ENCODE measurements at regions not wholly inside any gene's neighbourhood (a gene's known extent, or its start where the extent isn't known, plus 50 kb on each side); places are given as distances from the start of the nearest gene placed in this dataset.
A peak's percentile ranks its signal among the peaks of the same experiment; 100 is the strongest.
"Not testable (repeated sequence)": the region's sequence is repeated elsewhere in the genome, so short reads cannot be mapped to it uniquely, and the experiment has no call there.

GRCh38 chr5:34189752-34190411 is 146.9 kb upstream of the C1QTNF3 start:
- DNase-seq: peak; percentile 13

DNA sequence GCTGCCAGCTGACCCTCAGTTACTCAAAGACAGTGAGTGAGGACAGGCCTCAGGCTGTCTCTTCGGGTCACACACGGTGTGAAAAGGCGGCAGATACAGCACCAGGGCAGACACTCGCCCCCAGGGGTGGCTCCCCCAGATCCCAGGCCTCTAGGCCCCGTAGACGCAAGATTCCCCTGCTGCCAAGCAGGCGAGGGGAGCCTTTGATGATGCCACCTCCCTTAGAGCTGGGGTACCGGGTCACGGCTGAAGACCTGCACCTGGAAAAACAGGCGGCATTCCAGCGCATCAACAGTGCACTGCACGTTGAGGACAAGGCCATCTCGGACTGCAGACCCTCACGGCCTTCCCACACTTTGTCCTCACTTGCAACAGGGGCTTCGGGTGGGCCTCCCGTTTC is 147.5 kb upstream of the C1QTNF3 start:
- DNase-seq: peak; percentile 10

DNA sequence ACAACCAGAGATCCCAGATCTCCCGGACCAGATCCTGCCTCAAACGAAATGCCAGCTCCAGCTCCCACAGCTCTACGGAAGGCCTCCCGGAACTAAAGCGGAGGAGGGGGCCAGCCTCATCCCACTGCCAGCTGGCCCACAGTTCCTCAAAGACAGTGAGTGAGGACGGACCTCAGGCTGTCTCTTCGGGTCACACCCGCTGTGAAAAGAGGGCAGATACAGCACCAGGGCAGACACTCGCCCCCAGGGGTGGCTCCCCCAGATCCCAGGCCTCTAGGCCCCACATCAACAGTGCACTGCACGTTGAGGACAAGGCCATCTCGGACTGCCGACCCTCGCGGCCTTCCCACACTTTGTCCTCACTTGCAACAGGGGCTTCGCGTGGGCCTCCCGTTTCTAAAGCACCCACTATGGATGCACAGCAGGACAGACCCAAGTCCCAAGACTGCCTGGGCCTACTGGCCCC is 148.3 kb upstream of the C1QTNF3 start:
- peak; percentile 8 for DNase-seq

DNA sequence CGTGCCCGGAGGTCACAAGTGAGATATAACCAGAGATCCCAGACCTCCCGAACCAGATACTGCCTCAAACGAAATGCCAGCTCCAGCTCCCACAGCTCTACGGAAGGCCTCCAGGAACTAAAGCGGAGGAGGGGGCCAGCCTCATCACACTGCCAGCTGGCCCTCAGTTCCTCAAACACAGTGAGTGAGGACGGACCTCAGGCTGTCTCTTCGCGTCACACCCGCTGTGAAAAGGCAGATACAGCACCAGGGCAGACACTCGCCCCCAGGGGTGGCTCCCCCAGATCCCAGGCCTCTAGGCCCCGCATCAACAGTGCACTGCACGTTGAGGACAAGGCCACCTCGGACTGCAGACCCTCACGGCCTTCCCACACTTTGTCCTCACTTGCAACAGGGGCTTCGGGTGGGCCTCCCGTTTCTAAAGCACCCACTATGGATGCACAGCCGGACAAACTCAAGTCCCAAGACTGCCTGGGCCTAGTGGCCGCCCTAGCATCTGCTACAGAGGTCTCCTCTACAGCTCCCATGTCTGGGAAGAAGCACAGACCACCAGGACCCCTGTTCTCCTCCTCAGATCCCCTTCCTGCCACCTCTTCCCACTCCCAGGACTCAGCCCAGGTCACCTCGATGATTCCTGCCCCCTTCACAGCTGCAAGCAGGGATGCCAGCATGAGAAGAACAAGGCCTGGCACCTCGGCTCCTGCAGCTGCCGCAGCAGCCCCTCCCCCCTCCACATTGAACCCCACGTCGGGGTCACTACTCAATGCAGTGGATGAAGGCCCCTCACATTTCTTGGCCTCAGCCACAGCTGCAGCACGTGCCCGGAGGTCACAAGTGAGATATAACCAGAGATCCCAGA is 149.3 kb upstream of the C1QTNF3 start:
- DNase-seq: peak; percentile 9

DNA sequence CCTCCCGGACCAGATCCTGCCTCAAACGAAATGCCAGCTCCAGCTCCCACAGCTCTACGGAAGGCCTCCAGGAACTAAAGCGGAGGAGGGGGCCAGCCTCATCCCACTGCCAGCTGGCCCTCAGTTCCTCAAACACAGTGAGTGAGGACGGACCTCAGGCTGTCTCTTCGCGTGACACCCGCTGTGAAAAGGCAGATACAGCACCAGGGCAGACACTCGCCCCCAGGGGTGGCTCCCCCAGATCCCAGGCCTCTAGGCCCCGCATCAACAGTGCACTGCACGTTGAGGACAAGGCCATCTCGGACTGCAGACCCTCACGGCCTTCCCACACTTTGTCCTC is 149.9 kb upstream of the C1QTNF3 start:
- not testable (repeated sequence) for DNase-seq

DNA sequence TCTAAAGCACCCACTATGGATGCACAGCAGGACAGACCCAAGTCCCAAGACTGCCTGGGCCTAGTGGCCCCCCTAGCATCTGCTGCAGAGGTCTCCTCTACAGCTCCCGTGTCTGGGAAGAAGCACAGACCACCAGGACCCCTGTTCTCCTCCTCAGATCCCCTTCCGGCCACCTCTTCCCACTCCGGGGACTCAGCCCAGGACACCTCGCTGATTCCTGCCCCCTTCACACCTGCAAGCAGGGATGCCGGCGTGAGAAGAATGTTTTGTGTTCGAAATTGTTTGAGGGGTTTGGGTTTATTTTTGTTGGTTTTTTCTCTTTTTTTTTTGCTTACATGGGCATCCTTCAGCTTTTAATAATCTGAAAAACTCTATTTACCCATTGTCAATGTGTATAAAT is 150.3 kb upstream of the C1QTNF3 start:
- DNase-seq: not testable (repeated sequence)

DNA sequence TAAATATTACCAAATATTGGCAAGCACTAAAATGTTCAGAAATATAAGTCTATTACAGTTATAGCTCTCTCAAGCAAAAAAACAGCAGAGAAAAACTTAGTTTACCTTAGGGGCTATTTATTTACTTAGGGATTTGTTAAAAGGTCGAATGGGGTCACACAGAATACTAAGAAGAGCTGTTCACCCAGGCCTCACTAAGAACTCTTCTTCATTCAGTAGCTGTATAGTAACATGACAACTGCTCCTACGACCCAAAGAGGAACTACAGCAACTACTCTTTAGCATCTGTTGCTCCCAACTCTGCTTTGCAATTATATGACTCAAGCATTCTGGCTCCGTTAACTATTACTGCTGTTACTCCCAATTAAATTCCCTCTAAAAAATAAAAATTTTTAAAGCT is 150.8 kb upstream of the C1QTNF3 start:
- not testable (repeated sequence) for DNase-seq

- DNase-seq: not testable (repeated sequence)
Measured at GRCh38 chr5:34196091-34196490, 153.1 kb upstream of the C1QTNF3 start.

DNA sequence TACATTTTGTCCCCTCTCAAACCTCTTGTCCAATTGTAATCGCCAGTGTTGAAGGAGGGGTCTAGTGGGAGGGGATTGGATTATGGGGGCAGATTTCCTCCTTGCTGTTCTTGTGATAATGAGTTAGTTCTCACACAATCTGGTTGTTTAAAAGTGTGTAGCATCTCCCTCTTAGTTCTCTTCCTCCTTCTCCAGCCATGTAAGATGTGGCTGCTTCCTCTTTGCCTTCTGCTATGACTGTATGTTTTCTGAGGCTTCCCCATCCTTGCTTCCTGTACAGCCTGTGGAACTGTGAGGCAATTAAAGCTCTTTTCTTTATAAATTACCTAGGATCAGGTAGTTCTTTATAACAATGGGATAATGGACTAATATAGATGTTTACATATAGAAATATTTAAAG is 162.3 kb upstream of the C1QTNF3 start:
- not testable (repeated sequence) for DNase-seq

GRCh38 chr5:34217386-34217785 is 174.4 kb upstream of the C1QTNF3 start:
- peak; percentile 80 for DNase-seq

DNA sequence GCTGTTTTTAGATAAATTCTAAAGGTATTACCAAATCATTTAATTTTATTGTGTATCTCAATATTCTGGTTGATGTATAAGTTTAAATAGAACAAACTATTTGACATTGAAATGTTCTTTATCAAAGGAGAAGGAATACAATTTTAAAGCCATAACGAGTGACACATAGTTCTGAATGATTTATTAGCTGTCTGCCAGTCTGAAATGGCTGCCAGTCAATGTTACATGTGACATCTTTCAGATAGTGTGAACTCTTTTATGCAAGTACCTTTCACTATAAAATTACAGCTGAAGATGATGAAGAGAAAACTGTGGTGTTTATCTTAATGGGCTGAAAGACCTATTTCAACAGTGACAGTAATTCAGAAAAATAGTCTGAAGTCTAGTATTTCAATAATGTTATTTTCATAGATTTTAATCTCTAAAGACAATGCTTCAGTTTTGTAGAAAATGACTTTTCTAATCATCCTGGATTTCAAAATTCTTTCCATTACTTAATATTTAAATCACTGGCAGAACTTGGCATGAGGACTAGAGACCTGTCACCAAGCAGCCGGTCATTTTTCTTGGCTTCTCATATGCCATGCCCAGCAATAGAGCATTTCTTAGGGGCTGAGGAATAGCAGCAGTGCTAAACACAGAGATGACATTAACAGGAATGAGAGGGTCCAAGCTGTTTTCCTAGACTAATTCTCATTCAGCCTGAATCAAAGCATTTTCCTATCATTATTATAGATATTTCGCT is 178.5 kb upstream of the C1QTNF3 start:
- DNase-seq: not testable (repeated sequence)

DNA sequence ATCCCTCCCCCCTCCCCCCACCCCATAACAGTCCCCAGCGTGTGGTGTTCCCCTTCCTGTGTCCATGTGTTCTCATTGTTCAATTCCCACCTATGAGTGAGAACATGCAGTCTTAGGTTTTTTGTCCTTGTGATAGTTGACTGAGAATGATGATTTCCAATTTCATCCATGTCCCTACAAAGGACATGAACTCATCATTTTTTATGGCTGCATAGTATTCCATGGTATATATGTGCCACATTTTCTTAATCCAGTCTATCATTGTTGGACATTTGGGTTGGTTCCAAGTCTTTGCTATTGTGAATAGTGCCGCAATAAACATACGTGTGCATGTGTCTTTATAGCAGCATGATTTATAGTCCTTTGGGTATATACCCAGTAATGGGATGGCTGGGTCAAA is 180.1 kb upstream of the C1QTNF3 start:
- DNase-seq: not testable (repeated sequence)

GRCh38 chr5:34230402-34230801 is 187.4 kb upstream of the C1QTNF3 start:
- not testable (repeated sequence) for DNase-seq

DNA sequence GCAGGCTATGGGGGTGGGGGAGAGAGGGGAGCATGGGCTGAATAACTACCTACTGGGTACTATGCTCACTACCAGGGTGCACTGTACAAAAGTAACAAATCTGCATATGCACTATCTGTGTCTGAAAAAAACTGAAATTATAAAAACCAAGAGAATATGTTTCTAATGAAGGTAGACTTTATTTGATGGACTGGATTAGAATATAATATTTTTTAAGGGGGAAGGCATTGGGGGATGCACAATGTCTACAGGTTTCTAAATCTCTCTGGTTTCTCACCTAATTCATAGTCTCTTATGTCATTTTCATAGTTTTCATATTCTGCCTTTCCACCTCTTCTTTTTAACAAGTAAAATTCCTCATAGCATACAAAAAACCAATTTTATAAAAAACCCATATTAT is 200.8 kb upstream of the C1QTNF3 start:
- not testable (repeated sequence) for DNase-seq

- DNase-seq: peak; percentile 66
Measured at GRCh38 chr5:34244281-34245031, 201.4 kb upstream of the C1QTNF3 start.

GRCh38 chr5:34245032-34245394 is 202.0 kb upstream of the C1QTNF3 start:
- not testable (repeated sequence) for DNase-seq

- not testable (repeated sequence) for DNase-seq
Measured at GRCh38 chr5:34245813-34246212, 202.8 kb upstream of the C1QTNF3 start.

GRCh38 chr5:34258598-34258997 is 215.6 kb upstream of the C1QTNF3 start:
- DNase-seq: not testable (repeated sequence)

GRCh38 chr5:34261020-34261419 is 218.0 kb upstream of the C1QTNF3 start:
- DNase-seq: not testable (repeated sequence)

GRCh38 chr5:34266151-34266550 is 223.1 kb upstream of the C1QTNF3 start:
- not testable (repeated sequence) for DNase-seq

DNA sequence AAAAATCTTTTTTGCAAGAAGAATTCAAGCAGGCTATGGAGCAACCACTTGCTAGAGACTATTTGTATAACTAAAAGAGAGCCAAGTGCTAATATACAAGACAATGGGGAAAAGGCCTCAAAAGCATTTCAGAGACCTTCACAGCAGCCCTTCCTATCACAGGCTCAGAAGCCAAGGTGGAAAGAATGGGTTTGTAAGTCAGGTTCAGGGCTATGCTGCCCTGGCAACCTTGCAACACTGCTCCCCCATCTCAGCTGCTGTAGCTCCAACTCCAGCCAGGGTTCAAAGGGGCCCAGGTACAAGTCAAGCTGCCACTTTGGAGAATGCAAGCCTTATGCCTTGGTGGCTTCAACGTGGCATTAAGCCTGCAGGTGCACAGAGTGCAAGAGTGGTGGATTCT is 253.7 kb upstream of the C1QTNF3 start:
- DNase-seq: not testable (repeated sequence)

GRCh38 chr5:34329201-34329600 is 286.2 kb upstream of the C1QTNF3 start:
- DNase-seq: peak; percentile 4

All from EL (cell line).